Activated T-cell treated with anti-CD3 and anti-CD28 coated beads, Interleukin-2, amount 50 U/mL, for 4 hours (primary cell): ENCODE measurements at regions not wholly inside any gene's neighbourhood (a gene's known extent, or its start where the extent isn't known, plus 50 kb on each side); places are given as distances from the start of the nearest gene placed in this dataset.

ENCODE experiments used
- ATAC-seq, 2 donors: fragments of 200-7000 bp; cut with Tn5 transposase; one replicate each; pipeline ENCODE4 v1.10.0; 2021
- DNase-seq: peaks from one replicate; pipeline ENCODE4 v3.0.0-alpha.2; 2020
- H3K27me3 Mint-ChIP-seq: one replicate; pipeline ENCODE4 v1.8.0; 2021; ENCODE audit warnings: low read depth, mixed read lengths
- H3K36me3 Mint-ChIP-seq: one replicate; pipeline ENCODE4 v1.8.0; 2022; ENCODE audit warnings: mixed read lengths; ENCODE audit not compliant: insufficient read depth
- H3K4me1 Mint-ChIP-seq: one replicate; pipeline ENCODE4 v1.8.0; 2021; ENCODE audit warnings: low read depth, mixed read lengths
- H3K4me3 Mint-ChIP-seq: one replicate; pipeline ENCODE4 v1.8.0; 2021; ENCODE audit warnings: mild to moderate bottlenecking, moderate library complexity, mixed read lengths
- H3K9me3 Mint-ChIP-seq: one replicate; pipeline ENCODE4 v1.8.0; 2021; ENCODE audit warnings: mixed read lengths

DNA sequence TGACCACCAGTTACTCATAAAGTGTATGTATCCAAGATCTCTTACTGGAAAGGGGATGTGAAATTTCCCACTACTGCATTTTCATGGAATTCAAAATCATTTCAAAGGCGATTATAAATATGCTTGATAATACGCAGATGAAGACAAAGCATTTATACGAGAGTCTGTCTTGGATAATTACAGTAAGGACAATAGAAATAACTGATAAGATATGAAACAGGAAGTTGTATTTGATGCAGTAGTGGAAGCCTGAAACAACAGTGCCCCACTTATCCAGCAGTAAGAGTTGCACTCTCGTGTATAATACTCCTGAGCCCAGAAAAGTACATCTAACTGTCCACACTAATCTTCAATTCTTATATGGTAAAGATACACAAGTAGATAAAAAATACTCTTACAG lies 188.7 kb upstream of the POU5F2 start:
- no peak for DNase-seq
- Mint-ChIP-seq H3K9me3 (peaks cover 10% of the 10 kb centered on the region), H3K4me3 (no peak overlapping the region), H3K4me1 (no peaks in the 10 kb centered on the region), H3K27me3 (no peaks in the 10 kb centered on the region), H3K36me3 (peaks cover 17% of the 10 kb centered on the region)
- ATAC-seq, result no peak

DNA sequence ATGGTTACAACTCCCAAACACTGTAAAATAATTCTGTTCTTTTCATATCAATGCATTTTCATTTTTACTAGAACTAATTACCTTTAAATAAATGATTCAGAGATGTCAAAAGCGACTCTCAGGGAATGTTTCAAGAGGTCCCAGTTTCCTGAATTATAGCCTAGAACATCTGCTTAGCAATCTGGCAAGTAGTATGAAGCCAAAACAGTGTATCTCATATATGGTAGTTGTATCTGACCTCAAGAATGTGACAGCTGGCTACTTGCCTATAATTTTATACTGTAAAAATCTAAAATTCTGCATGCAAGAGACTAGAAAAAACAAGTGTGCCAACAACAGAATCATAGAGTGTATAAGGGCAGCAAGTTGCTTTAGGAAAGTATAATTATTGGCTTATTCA lies 187.7 kb upstream of the POU5F2 start:
- Mint-ChIP-seq H3K4me1 (no peaks in the 10 kb centered on the region), H3K27me3 (no peaks in the 10 kb centered on the region), H3K36me3 (peaks cover 10% of the 10 kb centered on the region), H3K4me3 (no peak overlapping the region), H3K9me3 (peaks cover 3% of the 10 kb centered on the region)
- ATAC-seq (no peak), DNase-seq (no peak)

DNA sequence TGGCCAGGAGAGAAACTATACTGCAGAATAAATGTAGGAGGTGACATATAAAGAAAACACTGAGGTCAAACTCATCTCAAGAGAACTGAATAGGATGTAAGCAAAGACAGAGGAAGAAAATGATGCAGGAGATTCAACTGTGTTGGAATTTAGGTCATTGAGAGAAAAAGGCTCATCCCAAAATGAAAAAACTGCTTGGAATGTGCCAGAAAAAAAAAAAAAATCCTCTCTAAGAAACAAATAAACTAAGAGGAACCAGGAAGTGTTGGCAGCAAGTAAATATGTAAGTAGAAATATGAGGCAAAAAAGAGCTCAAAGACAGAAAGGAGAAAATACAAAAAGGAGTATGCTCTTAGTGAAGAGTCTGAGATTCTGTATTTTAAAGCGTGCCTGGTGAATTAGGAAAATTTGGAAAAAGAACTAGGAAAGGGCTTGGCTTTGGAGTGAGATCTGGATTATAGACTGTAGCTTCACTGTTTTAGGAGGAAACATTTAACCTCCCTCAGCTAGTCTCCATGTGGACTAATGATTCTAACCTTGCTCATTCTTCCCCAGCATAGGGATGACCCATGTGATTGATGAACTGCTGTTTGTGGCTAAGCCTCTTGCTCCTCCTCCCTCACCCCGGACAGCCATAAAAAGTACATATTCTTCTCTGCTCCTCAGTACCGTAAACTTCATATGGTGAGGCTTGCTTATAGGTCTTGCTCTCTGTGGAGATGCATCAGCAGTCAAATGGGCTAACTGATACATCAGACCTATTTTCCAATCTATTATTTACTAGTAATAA lies 185.6 kb upstream of the POU5F2 start:
- no peak overlapping the region for H3K4me3 Mint-ChIP-seq
- H3K36me3 Mint-ChIP-seq, result peaks cover 1% of the 10 kb centered on the region
- DNase-seq (no peak), ATAC-seq (no peak)
- H3K27me3 Mint-ChIP-seq, result no peaks in the 10 kb centered on the region
- H3K4me1 Mint-ChIP-seq, result no peaks in the 10 kb centered on the region
- H3K9me3 Mint-ChIP-seq, result no peaks in the 10 kb centered on the region

- Mint-ChIP-seq H3K4me1 (no peaks in the 10 kb centered on the region), H3K4me3 (no peak overlapping the region), H3K27me3 (no peaks in the 10 kb centered on the region), H3K36me3 (peaks cover 3% of the 10 kb centered on the region), H3K9me3 (no peaks in the 10 kb centered on the region)
- DNase-seq (no peak), ATAC-seq (no peak)
Observed at GRCh38 chr5:93925321-93925720, 183.9 kb upstream of the POU5F2 start.

DNA sequence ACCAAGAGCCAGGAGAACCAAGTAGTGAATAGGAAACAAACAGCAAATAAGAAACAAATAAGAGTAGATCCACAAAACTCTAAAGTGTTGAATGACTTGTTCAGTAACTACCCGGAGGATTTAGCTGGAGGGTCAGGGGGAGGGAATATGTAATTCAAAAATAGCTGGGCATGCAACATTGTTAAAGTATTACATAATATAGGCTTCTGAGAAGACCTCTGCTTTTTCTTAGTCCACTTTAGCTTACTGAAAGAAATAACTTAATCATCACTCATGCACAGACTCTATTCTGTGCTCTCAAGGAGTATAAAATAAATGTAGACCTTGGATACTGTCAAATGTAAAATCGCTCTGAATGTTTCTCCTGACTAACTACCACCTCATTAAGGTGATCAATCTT lies 183.2 kb upstream of the POU5F2 start:
- DNase-seq (no peak), ATAC-seq (no peak)
- Mint-ChIP-seq H3K4me3 (no peak overlapping the region), H3K27me3 (no peaks in the 10 kb centered on the region), H3K36me3 (peaks cover 3% of the 10 kb centered on the region), H3K9me3 (no peaks in the 10 kb centered on the region), H3K4me1 (no peaks in the 10 kb centered on the region)

DNA sequence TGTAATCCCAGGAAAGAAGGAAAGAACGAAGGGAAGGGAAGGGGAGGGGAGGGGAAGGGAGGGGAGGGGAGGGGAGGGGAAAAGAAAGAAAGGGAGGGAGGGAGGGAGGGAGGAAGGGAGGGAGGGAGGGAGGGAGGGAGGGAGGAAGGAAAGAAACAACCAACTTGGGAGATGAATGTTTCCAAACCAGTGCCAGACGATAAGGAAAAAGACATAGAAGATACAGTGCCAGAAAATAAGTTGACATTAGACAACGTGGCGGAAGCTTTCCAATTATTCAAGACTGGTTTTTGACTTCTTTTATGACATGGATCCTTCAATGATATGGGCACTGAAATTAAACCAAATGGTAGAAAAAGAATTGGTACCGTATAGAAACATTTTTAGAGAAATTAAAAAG lies 181.2 kb upstream of the POU5F2 start:
- Mint-ChIP-seq H3K27me3 (no peaks in the 10 kb centered on the region), H3K9me3 (no peaks in the 10 kb centered on the region), H3K36me3 (peaks cover 7% of the 10 kb centered on the region), H3K4me3 (no peak overlapping the region), H3K4me1 (no peaks in the 10 kb centered on the region)
- ATAC-seq, result no peak
- no peak for DNase-seq

DNA sequence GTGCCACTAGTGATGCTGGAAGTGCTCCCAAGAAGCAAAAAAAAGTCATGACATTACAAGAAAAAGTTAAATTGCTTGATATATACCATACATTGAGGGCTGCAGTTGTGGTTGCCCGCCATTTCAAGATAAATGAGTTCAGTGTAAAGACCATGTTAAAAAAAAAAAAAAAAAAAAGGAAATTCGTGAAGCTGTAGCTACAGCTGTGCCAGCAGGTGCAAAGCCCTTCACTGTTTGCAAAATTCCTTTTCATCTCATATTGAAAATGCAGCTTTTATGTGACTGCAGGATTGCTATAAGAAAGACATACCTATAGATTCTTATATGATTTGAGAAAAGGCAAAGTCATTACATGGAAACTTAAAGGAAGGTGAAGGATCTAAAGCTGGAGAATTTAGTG lies 179.6 kb upstream of the POU5F2 start:
- no peak overlapping the region for H3K4me3 Mint-ChIP-seq
- no peak for DNase-seq
- H3K27me3 Mint-ChIP-seq, result no peaks in the 10 kb centered on the region
- no peaks in the 10 kb centered on the region for H3K9me3 Mint-ChIP-seq
- H3K36me3 Mint-ChIP-seq, result peaks cover 8% of the 10 kb centered on the region
- no peak for ATAC-seq
- no peaks in the 10 kb centered on the region for H3K4me1 Mint-ChIP-seq

DNA sequence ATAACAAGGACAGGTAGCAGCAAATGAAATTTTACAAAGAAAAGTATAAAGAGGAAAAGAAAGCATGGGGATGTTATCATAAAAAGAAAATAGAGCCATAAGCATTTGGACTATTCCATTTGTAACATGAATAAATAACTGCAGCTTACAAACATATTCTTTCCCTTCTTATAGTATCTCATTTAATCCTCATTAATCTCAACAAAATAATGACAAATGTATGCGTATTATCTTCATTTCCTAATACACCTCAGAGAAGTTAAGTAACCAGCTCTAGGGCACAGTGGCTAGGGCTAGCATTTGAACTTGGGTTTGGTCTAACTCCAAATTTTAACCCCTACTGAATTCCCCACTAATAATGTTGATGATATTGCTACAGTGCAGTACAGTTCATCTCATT lies 175.5 kb upstream of the POU5F2 start:
- Mint-ChIP-seq H3K27me3 (no peaks in the 10 kb centered on the region), H3K36me3 (peaks cover 5% of the 10 kb centered on the region), H3K9me3 (no peaks in the 10 kb centered on the region), H3K4me1 (no peaks in the 10 kb centered on the region), H3K4me3 (no peak overlapping the region)
- DNase-seq, result no peak
- ATAC-seq, result no peak

GRCh38 chr5:93915142-93915553 lies 173.7 kb upstream of the POU5F2 start:
- no peak for DNase-seq
- peak in 1 of 2 donors; percentile 48 for ATAC-seq
- no peak overlapping the region for H3K4me3 Mint-ChIP-seq
- no peaks in the 10 kb centered on the region for H3K9me3 Mint-ChIP-seq
- peaks cover 5% of the 10 kb centered on the region for H3K36me3 Mint-ChIP-seq
- no peaks in the 10 kb centered on the region for H3K4me1 Mint-ChIP-seq
- H3K27me3 Mint-ChIP-seq, result no peaks in the 10 kb centered on the region

DNA sequence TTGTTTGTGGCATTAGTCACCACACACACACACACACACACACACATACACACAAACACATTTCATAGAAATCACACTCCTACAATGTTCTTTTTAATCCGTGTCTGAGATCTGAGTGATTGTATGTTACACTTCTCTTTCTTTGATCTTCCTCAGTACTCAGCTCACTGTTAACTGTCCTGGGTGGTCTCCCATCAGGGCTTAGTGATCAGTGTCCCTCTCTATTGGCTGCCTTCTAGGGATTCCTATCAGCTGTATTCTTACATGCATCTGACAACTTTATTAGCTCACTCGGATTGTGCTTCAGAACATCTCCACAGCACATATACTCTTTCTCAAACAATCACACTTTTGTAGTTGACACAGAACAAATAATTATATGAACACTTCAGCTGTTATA lies 170.2 kb upstream of the POU5F2 start:
- Mint-ChIP-seq H3K36me3 (peaks cover 1% of the 10 kb centered on the region), H3K27me3 (no peaks in the 10 kb centered on the region), H3K4me3 (no peak overlapping the region), H3K9me3 (no peaks in the 10 kb centered on the region), H3K4me1 (no peaks in the 10 kb centered on the region)
- no peak for ATAC-seq
- DNase-seq, result no peak

DNA sequence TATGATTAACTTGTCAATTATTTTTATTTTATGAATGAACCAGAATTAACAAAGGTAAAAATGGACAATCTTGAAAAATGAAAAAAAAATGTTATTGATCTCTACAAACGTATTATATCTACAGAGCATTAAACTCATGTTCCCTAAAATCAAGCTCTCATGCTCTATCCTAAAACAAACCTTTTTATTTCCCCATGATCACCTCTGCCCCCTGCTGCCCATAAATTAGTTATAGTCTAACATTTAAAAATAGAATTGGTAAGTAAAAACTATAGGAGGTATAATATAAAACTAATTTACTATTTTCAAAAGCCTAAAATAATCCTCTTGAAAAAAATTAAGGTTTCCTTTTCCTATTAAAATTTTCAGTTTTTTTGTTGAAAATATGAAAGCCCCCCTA lies 168.0 kb upstream of the POU5F2 start:
- DNase-seq (no peak), ATAC-seq (no peak)
- Mint-ChIP-seq H3K9me3 (no peaks in the 10 kb centered on the region), H3K4me3 (no peak overlapping the region), H3K27me3 (no peaks in the 10 kb centered on the region), H3K4me1 (no peaks in the 10 kb centered on the region), H3K36me3 (no peaks in the 10 kb centered on the region)

- H3K4me1 Mint-ChIP-seq, result no peaks in the 10 kb centered on the region
- peaks cover 2% of the 10 kb centered on the region for H3K36me3 Mint-ChIP-seq
- no peak overlapping the region for H3K4me3 Mint-ChIP-seq
- DNase-seq (no peak), ATAC-seq (no peak)
- H3K9me3 Mint-ChIP-seq, result no peaks in the 10 kb centered on the region
- H3K27me3 Mint-ChIP-seq, result no peaks in the 10 kb centered on the region
Observed at GRCh38 chr5:93904917-93905316, 163.5 kb upstream of the POU5F2 start.

GRCh38 chr5:93902288-93902687 lies 160.9 kb upstream of the POU5F2 start:
- Mint-ChIP-seq H3K36me3 (peaks cover 4% of the 10 kb centered on the region), H3K4me1 (no peaks in the 10 kb centered on the region), H3K4me3 (no peak overlapping the region), H3K27me3 (no peaks in the 10 kb centered on the region), H3K9me3 (no peaks in the 10 kb centered on the region)
- ATAC-seq (no peak), DNase-seq (no peak)

DNA sequence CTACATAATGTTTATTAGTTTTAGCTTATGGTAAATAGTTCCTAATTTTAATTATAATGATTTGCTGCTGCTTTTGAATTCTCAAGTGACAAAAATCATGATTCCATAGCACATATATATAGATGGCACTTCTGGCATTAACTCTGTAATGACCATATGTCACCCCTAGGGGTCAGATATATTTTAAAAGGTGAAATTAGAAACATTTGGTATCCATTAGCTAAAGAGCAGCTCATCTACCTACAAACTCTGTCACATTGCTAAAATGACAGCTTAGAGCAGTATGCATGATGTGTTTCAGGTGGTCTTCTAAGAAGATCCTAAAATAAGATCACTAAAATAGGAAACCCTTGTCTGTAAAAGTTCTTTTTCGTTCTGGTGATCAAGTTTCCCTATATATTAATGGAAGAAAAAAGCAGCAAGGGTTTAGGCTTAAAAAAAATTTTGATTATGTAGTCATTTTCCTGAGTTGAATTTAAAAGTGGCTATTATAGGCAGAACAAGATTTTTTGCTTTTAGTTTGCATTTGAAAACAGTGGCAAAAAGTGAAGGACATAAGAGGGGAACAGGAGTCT lies 157.7 kb upstream of the POU5F2 start:
- Mint-ChIP-seq H3K4me3 (no peak overlapping the region), H3K9me3 (no peaks in the 10 kb centered on the region), H3K27me3 (no peaks in the 10 kb centered on the region)

DNA sequence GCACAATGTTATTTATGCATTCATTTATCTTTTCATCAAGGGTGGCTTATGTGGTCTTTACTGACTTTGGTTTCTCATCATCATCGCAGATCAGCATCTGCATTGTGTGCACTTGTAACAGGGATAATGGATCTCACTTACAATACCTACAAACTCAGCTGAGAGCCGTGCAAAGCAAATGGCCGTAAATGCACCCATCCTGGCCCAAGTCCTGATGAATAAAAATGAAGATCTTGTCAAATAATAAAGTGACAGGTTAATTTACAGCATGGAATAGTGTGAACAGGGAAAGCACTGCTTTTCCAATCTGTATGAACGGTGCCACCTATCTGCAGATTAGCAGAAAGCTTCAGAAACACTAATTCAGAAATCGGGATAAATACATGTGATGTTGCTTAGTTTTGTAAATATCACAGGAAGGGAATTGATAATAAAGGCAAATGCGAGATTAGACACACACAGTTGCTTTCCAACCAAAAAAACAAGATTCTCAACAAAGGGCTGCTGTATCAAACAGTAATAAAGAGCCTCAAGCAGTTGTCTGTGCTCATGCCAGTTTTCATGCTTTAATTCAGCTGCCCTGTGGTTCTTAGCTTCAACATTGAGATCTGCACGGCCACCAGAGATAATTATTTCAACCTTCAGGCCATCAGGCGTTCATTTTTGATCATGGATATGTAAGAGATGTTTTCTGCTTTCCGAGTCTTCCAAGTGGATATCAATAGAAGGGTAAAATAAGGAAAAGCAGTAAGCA lies 153.4 kb upstream of the POU5F2 start:
- Mint-ChIP-seq H3K4me3 (no peak overlapping the region), H3K36me3 (peaks cover 6% of the 10 kb centered on the region), H3K27me3 (no peaks in the 10 kb centered on the region), H3K9me3 (no peaks in the 10 kb centered on the region), H3K4me1 (no peaks in the 10 kb centered on the region)
- ATAC-seq, result no peak
- no peak for DNase-seq

More for the DNA sequence above, 157.7 kb upstream of the POU5F2 start:
- DNase-seq, result no peak
- Mint-ChIP-seq H3K36me3 (peaks cover 6% of the 10 kb centered on the region), H3K4me1 (no peaks in the 10 kb centered on the region)
- no peak for ATAC-seq
